ENCODE measurements at regions not wholly inside any gene's neighbourhood (a gene's known extent, or its start where the extent isn't known, plus 50 kb on each side); places are given as distances from the start of the nearest gene placed in this dataset.

DNA sequence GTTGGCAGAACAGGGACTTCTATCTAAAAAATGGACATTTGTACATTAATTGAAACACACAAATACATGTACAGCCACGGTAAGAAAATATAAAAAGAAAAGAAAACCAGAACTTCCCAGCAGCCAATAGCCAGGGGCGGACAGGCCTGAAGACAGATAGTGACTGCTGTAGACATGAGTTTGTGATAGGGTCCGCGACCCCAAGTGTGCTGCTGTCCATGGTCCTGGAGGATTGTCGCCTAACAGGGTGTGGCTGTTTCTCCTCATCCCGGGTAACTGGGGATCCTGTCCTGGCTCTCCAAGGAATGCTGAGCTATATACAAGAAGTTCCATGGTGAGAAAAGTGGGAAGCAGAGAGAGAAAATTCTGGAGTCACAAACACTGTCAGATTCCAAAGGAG is 266.5 kb upstream of the SALL3 start:
- no peak overlapping the region for H3K27ac ChIP-seq (ENCODE audit: low read length)
- H3K9ac ChIP-seq (ENCODE audit: low read length): no peak overlapping the region
- TF ChIP-seq, protein P1, sequence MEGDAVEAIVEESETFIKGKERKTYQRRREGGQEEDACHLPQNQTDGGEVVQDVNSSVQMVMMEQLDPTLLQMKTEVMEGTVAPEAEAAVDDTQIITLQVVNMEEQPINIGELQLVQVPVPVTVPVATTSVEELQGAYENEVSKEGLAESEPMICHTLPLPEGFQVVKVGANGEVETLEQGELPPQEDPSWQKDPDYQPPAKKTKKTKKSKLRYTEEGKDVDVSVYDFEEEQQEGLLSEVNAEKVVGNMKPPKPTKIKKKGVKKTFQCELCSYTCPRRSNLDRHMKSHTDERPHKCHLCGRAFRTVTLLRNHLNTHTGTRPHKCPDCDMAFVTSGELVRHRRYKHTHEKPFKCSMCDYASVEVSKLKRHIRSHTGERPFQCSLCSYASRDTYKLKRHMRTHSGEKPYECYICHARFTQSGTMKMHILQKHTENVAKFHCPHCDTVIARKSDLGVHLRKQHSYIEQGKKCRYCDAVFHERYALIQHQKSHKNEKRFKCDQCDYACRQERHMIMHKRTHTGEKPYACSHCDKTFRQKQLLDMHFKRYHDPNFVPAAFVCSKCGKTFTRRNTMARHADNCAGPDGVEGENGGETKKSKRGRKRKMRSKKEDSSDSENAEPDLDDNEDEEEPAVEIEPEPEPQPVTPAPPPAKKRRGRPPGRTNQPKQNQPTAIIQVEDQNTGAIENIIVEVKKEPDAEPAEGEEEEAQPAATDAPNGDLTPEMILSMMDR (IDR thresholded peaks at IDR 0.05; ENCODE audit: poor library complexity, severe bottlenecking): no peak
- TF ChIP-seq, protein P2, sequence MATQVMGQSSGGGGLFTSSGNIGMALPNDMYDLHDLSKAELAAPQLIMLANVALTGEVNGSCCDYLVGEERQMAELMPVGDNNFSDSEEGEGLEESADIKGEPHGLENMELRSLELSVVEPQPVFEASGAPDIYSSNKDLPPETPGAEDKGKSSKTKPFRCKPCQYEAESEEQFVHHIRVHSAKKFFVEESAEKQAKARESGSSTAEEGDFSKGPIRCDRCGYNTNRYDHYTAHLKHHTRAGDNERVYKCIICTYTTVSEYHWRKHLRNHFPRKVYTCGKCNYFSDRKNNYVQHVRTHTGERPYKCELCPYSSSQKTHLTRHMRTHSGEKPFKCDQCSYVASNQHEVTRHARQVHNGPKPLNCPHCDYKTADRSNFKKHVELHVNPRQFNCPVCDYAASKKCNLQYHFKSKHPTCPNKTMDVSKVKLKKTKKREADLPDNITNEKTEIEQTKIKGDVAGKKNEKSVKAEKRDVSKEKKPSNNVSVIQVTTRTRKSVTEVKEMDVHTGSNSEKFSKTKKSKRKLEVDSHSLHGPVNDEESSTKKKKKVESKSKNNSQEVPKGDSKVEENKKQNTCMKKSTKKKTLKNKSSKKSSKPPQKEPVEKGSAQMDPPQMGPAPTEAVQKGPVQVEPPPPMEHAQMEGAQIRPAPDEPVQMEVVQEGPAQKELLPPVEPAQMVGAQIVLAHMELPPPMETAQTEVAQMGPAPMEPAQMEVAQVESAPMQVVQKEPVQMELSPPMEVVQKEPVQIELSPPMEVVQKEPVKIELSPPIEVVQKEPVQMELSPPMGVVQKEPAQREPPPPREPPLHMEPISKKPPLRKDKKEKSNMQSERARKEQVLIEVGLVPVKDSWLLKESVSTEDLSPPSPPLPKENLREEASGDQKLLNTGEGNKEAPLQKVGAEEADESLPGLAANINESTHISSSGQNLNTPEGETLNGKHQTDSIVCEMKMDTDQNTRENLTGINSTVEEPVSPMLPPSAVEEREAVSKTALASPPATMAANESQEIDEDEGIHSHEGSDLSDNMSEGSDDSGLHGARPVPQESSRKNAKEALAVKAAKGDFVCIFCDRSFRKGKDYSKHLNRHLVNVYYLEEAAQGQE (IDR thresholded peaks at IDR 0.05; ENCODE audit: borderline replicate concordance): peak; percentile 22
- no peak overlapping the region for H2AFZ ChIP-seq (ENCODE audit: low read depth, low read length)
- no peaks in the 10 kb centered on the region for H3K9me2 ChIP-seq (ENCODE audit: insufficient read depth, low read length)
- H4K20me1 ChIP-seq (ENCODE audit: insufficient read depth): no peaks in the 10 kb centered on the region
- H3K27me3 ChIP-seq (ENCODE audit: insufficient read depth, low read depth, low read length): no peaks in the 10 kb centered on the region
- no peak overlapping the region for H3K4me2 ChIP-seq (ENCODE audit: low read length)
- no peaks in the 10 kb centered on the region for H3F3A ChIP-seq (ENCODE audit: insufficient read depth, low read length, poor library complexity, severe bottlenecking)
- H3K79me2 ChIP-seq (replicated peaks; ENCODE audit: insufficient read depth, low read length): no peaks in the 10 kb centered on the region
- no peaks in the 10 kb centered on the region for H3K9me3 ChIP-seq (ENCODE audit: low read length)
- H3K4me3 ChIP-seq (ENCODE audit: low read length): no peak overlapping the region
- no peaks in the 10 kb centered on the region for H3K36me3 ChIP-seq (ENCODE audit: insufficient read depth, low read length)

DNA sequence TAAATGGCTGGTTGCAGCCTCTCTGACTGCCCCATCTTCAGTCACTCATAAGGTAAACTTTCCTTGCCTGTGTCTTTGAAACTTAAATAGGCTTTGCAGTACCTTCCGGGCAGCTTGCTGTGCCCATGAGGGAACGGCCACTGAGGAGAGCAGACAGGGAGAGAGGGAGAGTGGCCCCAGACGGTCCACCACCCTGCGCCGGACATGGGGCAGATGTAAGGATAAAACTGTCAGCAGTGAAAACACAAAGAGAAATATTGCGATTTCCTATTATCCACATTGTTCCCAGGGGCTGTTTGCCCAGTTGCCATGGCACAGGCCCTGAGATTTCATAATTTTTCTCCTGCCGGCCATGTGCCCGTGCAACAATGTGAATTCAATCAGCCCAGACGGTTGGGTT is 265.9 kb upstream of the SALL3 start:
- H3K9me2 ChIP-seq (ENCODE audit: insufficient read depth, low read length): no peaks in the 10 kb centered on the region
- H3K9ac ChIP-seq (ENCODE audit: low read length): no peak overlapping the region
- no peak overlapping the region for H3K27ac ChIP-seq (ENCODE audit: low read length)
- TF ChIP-seq TAF1 (IDR thresholded peaks at IDR 0.05; ENCODE audit: low read depth): no peak
- no peak for TF ChIP-seq EZH2 (IDR thresholded peaks at IDR 0.05; ENCODE audit: borderline replicate concordance, insufficient read depth, low read length, poor library complexity, severe bottlenecking)
- no peak for TF ChIP-seq SMC3 (conservative IDR thresholded peaks at IDR 0.05; ENCODE audit: poor library complexity)
- TF ChIP-seq POLR2AphosphoS5 (IDR thresholded peaks at IDR 0.05): no peak
- TF ChIP-seq, protein P1 (IDR thresholded peaks at IDR 0.05; ENCODE audit: poor library complexity, severe bottlenecking): no peak
- TF ChIP-seq, protein P2 (IDR thresholded peaks at IDR 0.05; ENCODE audit: borderline replicate concordance): no peak
- H3K79me2 ChIP-seq (replicated peaks; ENCODE audit: insufficient read depth, low read length): no peaks in the 10 kb centered on the region
- no peak overlapping the region for H3K4me2 ChIP-seq (ENCODE audit: low read length)
- no peaks in the 10 kb centered on the region for H3K36me3 ChIP-seq (ENCODE audit: insufficient read depth, low read length)
- no peak overlapping the region for H3K4me3 ChIP-seq (ENCODE audit: low read length)
- no peaks in the 10 kb centered on the region for H3F3A ChIP-seq (ENCODE audit: insufficient read depth, low read length, poor library complexity, severe bottlenecking)
- no peaks in the 10 kb centered on the region for H3K27me3 ChIP-seq (ENCODE audit: insufficient read depth, low read depth, low read length)
- H2AFZ ChIP-seq (ENCODE audit: low read depth, low read length): no peak overlapping the region
- H3K9me3 ChIP-seq (ENCODE audit: low read length): no peaks in the 10 kb centered on the region
- no peaks in the 10 kb centered on the region for H4K20me1 ChIP-seq (ENCODE audit: insufficient read depth)
